IMR-90 (cell line): ENCODE measurements at regions not wholly inside any gene's neighbourhood (a gene's known extent, or its start where the extent isn't known, plus 50 kb on each side); places are given as distances from the start of the nearest gene placed in this dataset.
"Not testable (repeated sequence)": the region's sequence is repeated elsewhere in the genome, so short reads cannot be mapped to it uniquely, and the experiment has no call there.

ENCODE experiments used
- ATAC-seq: fragments of 200-7000 bp; cut with Tn5 transposase; 2 replicates; pipeline ENCODE4 v1.9.1; 2020; ENCODE audit warnings: low read depth, mild to moderate bottlenecking, moderate library complexity
- BruUV-seq: library from RNA; stranded (reverse); fragments of 400-500 nt; replicated peaks from 2 replicates; lab custom pipeline; 2021; lab: Mats Ljungman, UMichigan
- CTCF ChIA-PET: fragments of 300-600 bp; formaldehyde crosslinking; extraction: SDS; loops from one replicate; lab custom pipeline; 2021; ENCODE audit warnings: antibody characterized with exemption; lab: Yijun Ruan, JAX
- POLR2A ChIA-PET: fragments of 300-600 bp; sonication (Branson Sonifier 250); formaldehyde crosslinking; loops from one replicate; lab custom pipeline; 2022; ENCODE audit warnings: antibody characterized with exemption; ENCODE audit not compliant: unreplicated experiment; lab: Charles Lee
- DNase-seq: peaks from one replicate; pipeline ENCODE4 v3.0.0; 2013
- H2AFZ ChIP-seq: replicated peaks from 2 replicates; pipeline ENCODE3; 2013; ENCODE audit warnings: low read length, mild to moderate bottlenecking; ENCODE audit not compliant: poor library complexity
- H2AK5ac ChIP-seq: 2 replicates; pipeline ENCODE4 v1.6.1; 2013; ENCODE audit warnings: low read depth, low read length, inconsistent platforms
- H2AK9ac ChIP-seq: replicated peaks from 2 replicates; pipeline ENCODE3; 2013; ENCODE audit warnings: mild to moderate bottlenecking, low read depth, low read length, moderate library complexity; ENCODE audit not compliant: poor library complexity
- H2BK120ac ChIP-seq: 2 replicates; pipeline ENCODE4 v1.6.1; 2013; ENCODE audit warnings: low read depth, low read length, inconsistent platforms
- H2BK15ac ChIP-seq: 3 replicates; pipeline ENCODE4 v1.6.1; 2013; ENCODE audit warnings: low read depth, low read length, inconsistent platforms
- H2BK20ac ChIP-seq: 2 replicates; pipeline ENCODE4 v1.6.1; 2013; ENCODE audit warnings: low read depth, mild to moderate bottlenecking, inconsistent platforms, low read length, moderate library complexity
- H2BK5ac ChIP-seq: 2 replicates; pipeline ENCODE4 v1.6.1; 2013; ENCODE audit warnings: mild to moderate bottlenecking, low read depth, low read length, inconsistent platforms; ENCODE audit not compliant: poor library complexity, severe bottlenecking
- H3K14ac ChIP-seq: replicated peaks from 2 replicates; pipeline ENCODE4 v1.6.1; 2013; ENCODE audit warnings: low read depth, low read length, inconsistent platforms
- H3K18ac ChIP-seq: 2 replicates; pipeline ENCODE4 v1.6.1; 2013; ENCODE audit warnings: low read depth, low read length, control low read depth
- H3K23ac ChIP-seq: 2 replicates; pipeline ENCODE4 v1.6.1; 2013; ENCODE audit warnings: low read depth, low read length, inconsistent platforms
- H3K27ac ChIP-seq: 2 replicates; pipeline ENCODE4 v1.5.1; 2013; ENCODE audit warnings: mild to moderate bottlenecking, control low read depth, low read length; ENCODE audit not compliant: insufficient read depth
- H3K27me3 ChIP-seq: 2 replicates; pipeline ENCODE4 v1.6.1; 2013; ENCODE audit warnings: low read length; ENCODE audit not compliant: control insufficient read depth, insufficient read depth
- H3K36me3 ChIP-seq: 2 replicates; pipeline ENCODE4 v1.6.1; 2013; ENCODE audit warnings: low read length, mixed read lengths; ENCODE audit not compliant: control insufficient read depth, insufficient read depth
- H3K4ac ChIP-seq: 2 replicates; pipeline ENCODE4 v1.6.1; 2013; ENCODE audit warnings: low read depth, low read length, inconsistent platforms
- H3K4me1 ChIP-seq: 2 replicates; pipeline ENCODE4 v1.6.1; 2013; ENCODE audit warnings: low read length, mixed read lengths; ENCODE audit not compliant: control insufficient read depth, insufficient read depth
- H3K4me2 ChIP-seq: 2 replicates; pipeline ENCODE4 v1.6.1; 2013; ENCODE audit warnings: low read depth, mild to moderate bottlenecking, control low read depth, low read length, moderate library complexity
- H3K4me3 ChIP-seq: 2 replicates; pipeline ENCODE4 v1.5.1; 2013; ENCODE audit warnings: low read depth, mild to moderate bottlenecking, control low read depth, low read length, moderate library complexity; ENCODE audit not compliant: insufficient read depth
- H3K56ac ChIP-seq: 2 replicates; pipeline ENCODE4 v1.6.1; 2013; ENCODE audit warnings: low read length, inconsistent platforms; ENCODE audit not compliant: insufficient read depth; ENCODE audit errors: extremely low read depth
- H3K79me1 ChIP-seq, 2 experiments: 2 replicates each; pipeline ENCODE4 v1.6.1; 2013; ENCODE audit warnings: low read length in 2 of 2, inconsistent platforms in 1 of 2, low read depth in 1 of 2
- H3K9ac ChIP-seq: 2 replicates; pipeline ENCODE4 v1.6.1; 2013; ENCODE audit warnings: low read depth, low read length, control low read depth
- H3K9me1 ChIP-seq: 2 replicates; pipeline ENCODE4 v1.6.1; 2013; ENCODE audit warnings: low read length, inconsistent platforms; ENCODE audit not compliant: insufficient read depth
- H3K9me3 ChIP-seq: 2 replicates; pipeline ENCODE4 v1.6.1; 2013; ENCODE audit warnings: low read length; ENCODE audit not compliant: control insufficient read depth, insufficient read depth
- H4K20me1 ChIP-seq: 2 replicates; pipeline ENCODE4 v1.6.1; 2013; ENCODE audit warnings: low read length, inconsistent platforms; ENCODE audit not compliant: insufficient read depth
- H4K5ac ChIP-seq: 2 replicates; pipeline ENCODE4 v1.6.1; 2013; ENCODE audit warnings: mild to moderate bottlenecking, low read depth, low read length, control low read depth
- H4K8ac ChIP-seq, 2 experiments: 2 replicates each; pipeline ENCODE4 v1.6.1; 2013; ENCODE audit warnings: low read depth in 2 of 2, low read length in 2 of 2, control low read depth in 1 of 2, inconsistent platforms in 1 of 2
- H4K91ac ChIP-seq: 2 replicates; pipeline ENCODE4 v1.6.1; 2013; ENCODE audit warnings: low read depth, low read length, inconsistent platforms; ENCODE audit not compliant: insufficient read depth
- WGBS, 2 experiments: methylation state at CpG; one replicate each; pipeline versions ENCODE4 v1.1.5 to v1.1.7; 2013; ENCODE audit warnings: missing lambda C conversion rate in 2 of 2; ENCODE audit not compliant: insufficient read length in 1 of 2; ENCODE audit errors: extremely low coverage in 2 of 2; 5-methylcytosine and 5-hydroxymethylcytosine counted together
- dilution Hi-C: fragments of 300-500 bp; cut with HindIII; formaldehyde crosslinking; loops from one replicate; pipeline ENCODE4 v1.14.3; 2018; ENCODE audit warnings: low sequenced_read_pairs; ENCODE audit not compliant: unreplicated experiment
- in situ Hi-C: fragments of 300-500 bp; cut with MboI; formaldehyde crosslinking; loops from 3 replicates; pipeline ENCODE4 v1.14.3; 2019; ENCODE audit warnings: low sequenced_read_pairs, inconsistent platforms, mixed read lengths
- intact Hi-C: fragments of 100-400 bp; cut with micrococcal nuclease; formaldehyde crosslinking; loops from 2 replicates; pipeline ENCODE4 v1.10.0; 2022

GRCh38 chr1:120941066-120941465, 51.5 kb downstream of the PPIAL4A start:
- H2BK5ac ChIP-seq, H4K20me1 ChIP-seq, H3K79me1 ChIP-seq, H4K5ac ChIP-seq, H3K36me3 ChIP-seq, H3K27ac ChIP-seq, H3K9me1 ChIP-seq, H2BK120ac ChIP-seq, H3K4me2 ChIP-seq, H3K23ac ChIP-seq, POLR2A ChIA-PET, H3K4ac ChIP-seq, H3K9ac ChIP-seq, H2AFZ ChIP-seq, ATAC-seq, H2AK9ac ChIP-seq, DNase-seq, H3K27me3 ChIP-seq, H4K91ac ChIP-seq, H4K8ac ChIP-seq, H3K56ac ChIP-seq, intact Hi-C loops, H3K9me3 ChIP-seq, H3K4me1 ChIP-seq, H3K14ac ChIP-seq, H2AK5ac ChIP-seq, BruUV-seq, dilution Hi-C loops, CTCF ChIA-PET, H2BK20ac ChIP-seq, H2BK15ac ChIP-seq, H3K18ac ChIP-seq, in situ Hi-C loops, H3K4me3 ChIP-seq: not testable (repeated sequence)
- no CpG with 5 or more reads among the region's 6 CpGs for WGBS, 2 experiments

GRCh38 chr1:120941836-120942217, 52.3 kb downstream of the PPIAL4A start:
- dilution Hi-C loops, BruUV-seq: not testable (repeated sequence)
- WGBS, 2 experiments = no CpG with 5 or more reads among the region's 12 CpGs

More at GRCh38 chr1:120941836-120942217, 52.3 kb downstream of the PPIAL4A start:
- H3K36me3 ChIP-seq, H3K56ac ChIP-seq, H3K79me1 ChIP-seq, H3K4ac ChIP-seq, H2BK120ac ChIP-seq, in situ Hi-C loops, CTCF ChIA-PET, H3K4me1 ChIP-seq, H2BK20ac ChIP-seq, H3K27me3 ChIP-seq, H4K5ac ChIP-seq, H2AK5ac ChIP-seq, H3K18ac ChIP-seq, H4K91ac ChIP-seq, H3K9me1 ChIP-seq, H2BK5ac ChIP-seq, H3K14ac ChIP-seq, H3K23ac ChIP-seq, intact Hi-C loops, H2BK15ac ChIP-seq, H3K27ac ChIP-seq, H4K20me1 ChIP-seq, H2AK9ac ChIP-seq, DNase-seq, H2AFZ ChIP-seq, H3K9ac ChIP-seq, ATAC-seq, POLR2A ChIA-PET, H3K9me3 ChIP-seq, H4K8ac ChIP-seq: not testable (repeated sequence)
- peak overlapping the region; percentile 85 for H3K4me2 ChIP-seq
- H3K4me3 ChIP-seq = peak overlapping the region; percentile 52
